Ishikawa (cell line): ENCODE measurements at regions not wholly inside any gene's neighbourhood (a gene's known extent, or its start where the extent isn't known, plus 50 kb on each side); places are given as distances from the start of the nearest gene placed in this dataset.
A peak's percentile ranks its signal among the peaks of the same experiment; 100 is the strongest.

Experiments
- CEBPB ChIP-seq: IDR thresholded peaks from 2 replicates; pipeline ENCODE4 v1.6.1; 2012
- CREB1 ChIP-seq: IDR thresholded peaks from 2 replicates; pipeline ENCODE4 v1.6.1; 2012; ENCODE audit warnings: low read depth
- EGR1 ChIP-seq: IDR thresholded peaks from 2 replicates; pipeline ENCODE4 v1.6.1; 2012
- EP300 ChIP-seq: IDR thresholded peaks from 2 replicates; pipeline ENCODE4 v1.6.1; 2012; ENCODE audit warnings: borderline replicate concordance
- FOXM1 ChIP-seq: IDR thresholded peaks from 2 replicates; pipeline ENCODE4 v1.6.1; 2012; ENCODE audit warnings: low read depth, borderline replicate concordance
- NFIC ChIP-seq: IDR thresholded peaks from 2 replicates; pipeline ENCODE4 v1.6.1; 2012
- RAD21 ChIP-seq: IDR thresholded peaks from 2 replicates; pipeline ENCODE4 v1.6.1; 2012; ENCODE audit warnings: low read depth
- REST ChIP-seq: IDR thresholded peaks from 2 replicates; pipeline ENCODE4 v1.6.1; 2012; ENCODE audit warnings: low read depth, mild to moderate bottlenecking
- TAF1 ChIP-seq: IDR thresholded peaks from 2 replicates; pipeline ENCODE4 v1.6.1; 2012; ENCODE audit warnings: low read depth, mild to moderate bottlenecking
- TCF12 ChIP-seq: IDR thresholded peaks from 2 replicates; pipeline ENCODE4 v1.6.1; 2012; ENCODE audit warnings: low read depth
- TEAD4 ChIP-seq: IDR thresholded peaks from 2 replicates; pipeline ENCODE4 v1.6.1; 2012
- USF1 ChIP-seq: IDR thresholded peaks from 2 replicates; pipeline ENCODE4 v1.6.1; 2012
- YY1 ChIP-seq: IDR thresholded peaks from 2 replicates; pipeline ENCODE4 v1.6.1; 2012; ENCODE audit warnings: low read depth
- ZBTB7A ChIP-seq: IDR thresholded peaks from 2 replicates; pipeline ENCODE4 v1.6.1; 2012; ENCODE audit warnings: low read depth
- TF ChIP-seq, protein P1 (sequence below): IDR thresholded peaks from 2 replicates; pipeline ENCODE4 v1.6.1; 2012

GRCh38 chr3:117617906-117618305, 908.3 kb downstream of the TUSC7 start:
- TF ChIP-seq CREB1 (no peak), TCF12 (no peak), REST (no peak), ZBTB7A (no peak), EP300 (no peak), CEBPB (no peak), TEAD4 (no peak), YY1 (no peak), USF1 (no peak), TAF1 (no peak), EGR1 (no peak), FOXM1 (no peak), RAD21 (no peak), NFIC (no peak)
- TF ChIP-seq, protein P1, sequence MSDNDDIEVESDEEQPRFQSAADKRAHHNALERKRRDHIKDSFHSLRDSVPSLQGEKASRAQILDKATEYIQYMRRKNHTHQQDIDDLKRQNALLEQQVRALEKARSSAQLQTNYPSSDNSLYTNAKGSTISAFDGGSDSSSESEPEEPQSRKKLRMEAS, result no peak

GRCh38 chr3:117618462-117618861, 908.9 kb downstream of the TUSC7 start:
- TF ChIP-seq EGR1 (no peak), YY1 (no peak), TCF12 (no peak), CEBPB (no peak), EP300 (no peak), NFIC (no peak), CREB1 (no peak), ZBTB7A (no peak), REST (no peak), TEAD4 (no peak), FOXM1 (no peak), TAF1 (no peak), RAD21 (no peak), USF1 (no peak)
- TF ChIP-seq, protein P1, result no peak

GRCh38 chr3:117619805-117620204, 910.2 kb downstream of the TUSC7 start:
- TF ChIP-seq EGR1 (no peak), FOXM1 (no peak), USF1 (no peak), ZBTB7A (no peak), EP300 (no peak), YY1 (no peak), CEBPB (no peak), TAF1 (no peak), CREB1 (no peak), NFIC (no peak)

- TF ChIP-seq CREB1 (no peak), TEAD4 (peak; percentile 18; the same call in 1 of the 2 replicates), TAF1 (no peak), RAD21 (no peak)
Measured at GRCh38 chr3:117622171-117622841, 912.7 kb downstream of the TUSC7 start.

GRCh38 chr3:117624424-117624823, 914.8 kb downstream of the TUSC7 start:
- no peak for TF ChIP-seq YY1
- no peak for TF ChIP-seq TCF12
- no peak for TF ChIP-seq REST
- no peak for TF ChIP-seq USF1
- TF ChIP-seq TAF1, result no peak
- TF ChIP-seq EP300, result no peak
- TF ChIP-seq, protein P1, result no peak
- TF ChIP-seq NFIC, result no peak
- TF ChIP-seq CEBPB, result no peak
- no peak for TF ChIP-seq TEAD4
- no peak for TF ChIP-seq EGR1
- TF ChIP-seq CREB1, result no peak
- TF ChIP-seq RAD21, result no peak
- TF ChIP-seq FOXM1, result no peak
- TF ChIP-seq ZBTB7A, result no peak
